H9 (cell line): ENCODE measurements at regions not wholly inside any gene's neighbourhood (a gene's known extent, or its start where the extent isn't known, plus 50 kb on each side); places are given as distances from the start of the nearest gene placed in this dataset.

Experiments
- DNase-seq: peaks from one replicate; pipeline ENCODE4 v3.0.0-alpha.2; 2017
- H2AFZ ChIP-seq: one replicate; pipeline ENCODE4 v1.6.1; 2013; ENCODE audit warnings: mild to moderate bottlenecking, low read length, control low read depth, moderate library complexity
- H2AK5ac ChIP-seq: 2 replicates; pipeline ENCODE4 v1.6.1; 2013; ENCODE audit warnings: low read length, control low read depth, mixed read lengths; ENCODE audit not compliant: insufficient read length
- H2BK120ac ChIP-seq: one replicate; pipeline ENCODE4 v1.6.1; 2013; ENCODE audit warnings: low read depth, mild to moderate bottlenecking, low read length, control low read depth, inconsistent platforms; ENCODE audit not compliant: poor library complexity, severe bottlenecking
- H2BK12ac ChIP-seq: 2 replicates; pipeline ENCODE4 v1.6.1; 2013; ENCODE audit warnings: low read length, control low read depth, mixed read lengths, low read depth; ENCODE audit not compliant: insufficient read length
- H2BK15ac ChIP-seq: 2 replicates; pipeline ENCODE4 v1.6.1; 2013; ENCODE audit warnings: low read depth, low read length, control low read depth
- H2BK20ac ChIP-seq: one replicate; pipeline ENCODE4 v1.6.1; 2013; ENCODE audit warnings: low read depth, mild to moderate bottlenecking, low read length, control low read depth, inconsistent platforms; ENCODE audit not compliant: poor library complexity, severe bottlenecking
- H2BK5ac ChIP-seq: 2 replicates; pipeline ENCODE4 v1.6.1; 2013; ENCODE audit warnings: low read length, control low read depth, mixed read lengths; ENCODE audit not compliant: insufficient read length
- H3K14ac ChIP-seq: 2 replicates; pipeline ENCODE4 v1.6.1; 2013; ENCODE audit warnings: low read length, control low read depth; ENCODE audit not compliant: insufficient read depth
- H3K18ac ChIP-seq: 2 replicates; pipeline ENCODE4 v1.6.1; 2013; ENCODE audit warnings: low read depth, mild to moderate bottlenecking, mixed read lengths, low read length, control low read depth; ENCODE audit not compliant: insufficient read length
- H3K23ac ChIP-seq: 2 replicates; pipeline ENCODE4 v1.6.1; 2013; ENCODE audit warnings: low read length, control low read depth, mixed read lengths, low read depth; ENCODE audit not compliant: insufficient read length
- H3K23me2 ChIP-seq: 2 replicates; pipeline ENCODE4 v1.6.1; 2013; ENCODE audit warnings: low read depth, mild to moderate bottlenecking, mixed read lengths, low read length, control low read depth; ENCODE audit not compliant: insufficient read length, poor library complexity, severe bottlenecking
- H3K27ac ChIP-seq: 2 replicates; pipeline ENCODE4 v1.5.1; 2013; ENCODE audit warnings: low read length, control low read depth, mixed read lengths, low read depth; ENCODE audit not compliant: insufficient read length
- H3K27me3 ChIP-seq: 2 replicates; pipeline ENCODE4 v1.6.1; 2013; ENCODE audit warnings: low read length, control low read depth, inconsistent platforms; ENCODE audit not compliant: insufficient read depth
- H3K4ac ChIP-seq: 2 replicates; pipeline ENCODE4 v1.6.1; 2013; ENCODE audit warnings: low read depth, mild to moderate bottlenecking, control low read depth, inconsistent platforms, low read length, moderate library complexity
- H3K4me1 ChIP-seq: 2 replicates; pipeline ENCODE4 v1.6.1; 2013; ENCODE audit warnings: low read length, control low read depth, inconsistent platforms; ENCODE audit not compliant: insufficient read depth
- H3K4me2 ChIP-seq: 2 replicates; pipeline ENCODE4 v1.6.1; 2013; ENCODE audit warnings: low read length, control low read depth, mixed read lengths; ENCODE audit not compliant: insufficient read length, insufficient read depth
- H3K56ac ChIP-seq: 2 replicates; pipeline ENCODE4 v1.6.1; 2013; ENCODE audit warnings: low read depth, mild to moderate bottlenecking, mixed read lengths, low read length, control low read depth; ENCODE audit not compliant: insufficient read length
- H3K79me1 ChIP-seq: 2 replicates; pipeline ENCODE4 v1.6.1; 2013; ENCODE audit warnings: low read depth, mild to moderate bottlenecking, moderate library complexity, low read length, control low read depth, inconsistent platforms; ENCODE audit not compliant: insufficient read depth, poor library complexity, severe bottlenecking
- H3K79me2 ChIP-seq: 2 replicates; pipeline ENCODE4 v1.6.1; 2013; ENCODE audit warnings: low read length, control low read depth, inconsistent platforms; ENCODE audit not compliant: insufficient read depth
- H3K9ac ChIP-seq: 2 replicates; pipeline ENCODE4 v1.6.1; 2013; ENCODE audit warnings: low read length, control low read depth, mixed read lengths; ENCODE audit not compliant: insufficient read length; ENCODE audit errors: extremely low read depth
- H3K9me3 ChIP-seq: one replicate; pipeline ENCODE4 v1.6.1; 2013; ENCODE audit warnings: low read depth, low read length, inconsistent platforms; ENCODE audit not compliant: control insufficient read depth
- H3T11ph ChIP-seq: one replicate; pipeline ENCODE4 v1.6.1; 2013; ENCODE audit warnings: mild to moderate bottlenecking, low read length, control low read depth, inconsistent platforms
- H4K20me1 ChIP-seq: one replicate; pipeline ENCODE4 v1.6.1; 2013; ENCODE audit not compliant: control insufficient read depth, insufficient read length, insufficient read depth
- H4K5ac ChIP-seq: 2 replicates; pipeline ENCODE4 v1.6.1; 2013; ENCODE audit warnings: low read depth, mild to moderate bottlenecking, mixed read lengths, low read length, control low read depth; ENCODE audit not compliant: insufficient read length
- H4K8ac ChIP-seq: replicated peaks from 2 replicates; pipeline ENCODE4 v1.6.1; 2013; ENCODE audit warnings: low read length, control low read depth, mixed read lengths, low read depth; ENCODE audit not compliant: insufficient read length
- H4K91ac ChIP-seq: 2 replicates; pipeline ENCODE4 v1.6.1; 2013; ENCODE audit warnings: low read depth, mild to moderate bottlenecking, moderate library complexity, mixed read lengths, low read length, control low read depth; ENCODE audit not compliant: insufficient read length
- H3K27ac Mint-ChIP-seq, 3 experiments: 2 replicates in 2 of 3; 3 replicates in 1 of 3; pipeline ENCODE4 v1.8.0; 2020 to 2021; ENCODE audit warnings: mixed read lengths in 3 of 3, mild to moderate bottlenecking in 1 of 3, moderate library complexity in 1 of 3
- H3K27me3 Mint-ChIP-seq: 2 replicates; pipeline ENCODE4 v1.8.0; 2021; ENCODE audit warnings: low read depth, mild to moderate bottlenecking, moderate library complexity, mixed read lengths
- H3K36me3 Mint-ChIP-seq, 3 experiments: 2 replicates in 2 of 3; 3 replicates in 1 of 3; pipeline ENCODE4 v1.8.0; 2020 to 2021; ENCODE audit warnings: low read depth in 3 of 3, mixed read lengths in 3 of 3; ENCODE audit not compliant: insufficient read depth in 1 of 3
- H3K4me1 Mint-ChIP-seq, 2 experiments: 2 replicates each; pipeline ENCODE4 v1.8.0; 2020; ENCODE audit warnings: mixed read lengths in 2 of 2
- H3K4me3 Mint-ChIP-seq, 2 experiments: 2 replicates in 1 of 2; 3 replicates in 1 of 2; pipeline ENCODE4 v1.8.0; 2020 to 2021; ENCODE audit warnings: mild to moderate bottlenecking in 2 of 2, mixed read lengths in 2 of 2, moderate library complexity in 1 of 2
- H3K9me3 Mint-ChIP-seq, 2 experiments: 2 replicates in 1 of 2; 3 replicates in 1 of 2; pipeline ENCODE4 v1.8.0; 2020; ENCODE audit warnings: mild to moderate bottlenecking in 2 of 2, mixed read lengths in 2 of 2, moderate library complexity in 1 of 2
- WGBS: extraction: QIAGEN DNeasy Blood & Tissue Kit; methylation state at CpG from one replicate; pipeline ENCODE4 v1.1.7; 2013; ENCODE audit warnings: missing lambda C conversion rate, low lambda C conversion rate, mixed read lengths; ENCODE audit not compliant: insufficient read length; ENCODE audit errors: extremely low coverage; 5-methylcytosine and 5-hydroxymethylcytosine counted together
- TF ChIP-seq, protein P1 (sequence below): fragments of 200-600 bp; sonication (generic); conservative IDR thresholded peaks from 3 replicates; pipeline ENCODE4 v1.8.0; 2021; ENCODE audit warnings: antibody characterized with exemption, mild to moderate bottlenecking

DNA sequence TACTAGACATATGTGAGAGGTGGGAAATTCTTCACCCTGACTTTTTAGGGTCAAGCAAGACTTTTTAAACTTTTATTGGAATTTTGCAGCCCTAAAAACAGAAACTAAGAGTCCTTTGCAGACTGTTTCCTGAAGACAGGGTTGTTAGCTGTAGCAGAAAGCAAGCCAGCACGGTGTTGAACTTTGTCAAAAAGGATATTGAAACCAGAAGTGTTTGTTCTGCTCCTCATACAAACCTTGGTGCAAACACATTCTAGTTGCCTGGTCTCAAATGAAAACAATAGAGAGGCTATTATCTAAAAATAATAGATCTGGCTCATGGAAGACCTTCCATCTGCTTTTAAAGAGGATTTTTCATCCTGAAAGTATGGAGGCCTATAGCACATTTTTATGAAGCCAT, 65.8 kb upstream of the IGFBP5 start:
- H3K9me3 Mint-ChIP-seq, result no peaks in the 10 kb centered on the region
- Histone ChIP-seq H4K91ac (no peak overlapping the region), H3K4me1 (no peaks in the 10 kb centered on the region; the same call in 1 of the 2 replicates), H4K5ac (no peak overlapping the region), H3K4me2 (no peak overlapping the region), H2BK15ac (no peak overlapping the region), H2BK12ac (no peak overlapping the region), H3K9me3 (no peaks in the 10 kb centered on the region), H4K8ac (no peak overlapping the region), H4K20me1 (no peaks in the 10 kb centered on the region), H3K14ac (no peak overlapping the region), H3K79me2 (no peaks in the 10 kb centered on the region), H3K9ac (no peak overlapping the region), H2BK5ac (no peak overlapping the region), H3K23me2 (no peaks in the 10 kb centered on the region), H2BK20ac (no peak overlapping the region), H3K4ac (no peak overlapping the region), H3K79me1 (no peaks in the 10 kb centered on the region), H3K18ac (no peak overlapping the region), H3K23ac (no peak overlapping the region), H3T11ph (no peak overlapping the region), H2AK5ac (no peak overlapping the region), H2BK120ac (no peak overlapping the region), H3K27me3 (no peaks in the 10 kb centered on the region), H3K27ac (no peak overlapping the region), H3K56ac (no peak overlapping the region), H2AFZ (no peak overlapping the region)
- WGBS, result no CpG with 5 or more reads among the region's 1 CpG
- TF ChIP-seq, protein P1, sequence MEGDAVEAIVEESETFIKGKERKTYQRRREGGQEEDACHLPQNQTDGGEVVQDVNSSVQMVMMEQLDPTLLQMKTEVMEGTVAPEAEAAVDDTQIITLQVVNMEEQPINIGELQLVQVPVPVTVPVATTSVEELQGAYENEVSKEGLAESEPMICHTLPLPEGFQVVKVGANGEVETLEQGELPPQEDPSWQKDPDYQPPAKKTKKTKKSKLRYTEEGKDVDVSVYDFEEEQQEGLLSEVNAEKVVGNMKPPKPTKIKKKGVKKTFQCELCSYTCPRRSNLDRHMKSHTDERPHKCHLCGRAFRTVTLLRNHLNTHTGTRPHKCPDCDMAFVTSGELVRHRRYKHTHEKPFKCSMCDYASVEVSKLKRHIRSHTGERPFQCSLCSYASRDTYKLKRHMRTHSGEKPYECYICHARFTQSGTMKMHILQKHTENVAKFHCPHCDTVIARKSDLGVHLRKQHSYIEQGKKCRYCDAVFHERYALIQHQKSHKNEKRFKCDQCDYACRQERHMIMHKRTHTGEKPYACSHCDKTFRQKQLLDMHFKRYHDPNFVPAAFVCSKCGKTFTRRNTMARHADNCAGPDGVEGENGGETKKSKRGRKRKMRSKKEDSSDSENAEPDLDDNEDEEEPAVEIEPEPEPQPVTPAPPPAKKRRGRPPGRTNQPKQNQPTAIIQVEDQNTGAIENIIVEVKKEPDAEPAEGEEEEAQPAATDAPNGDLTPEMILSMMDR, result no peak
- H3K4me3 Mint-ChIP-seq, result no peak overlapping the region
- no peak overlapping the region for H3K27ac Mint-ChIP-seq
- peaks cover 28 to 31% of the 10 kb centered on the region in 2 experiments for H3K4me1 Mint-ChIP-seq
- DNase-seq, result no peak
- H3K27me3 Mint-ChIP-seq, result no peaks in the 10 kb centered on the region; the same call in none of the 2 replicates
- H3K36me3 Mint-ChIP-seq, result peaks cover 0 to 5% (median 0%) of the 10 kb centered on the region in 3 experiments; a peak in 2 of 7 replicates
